ENCODE measurements at regions not wholly inside any gene's neighbourhood (a gene's known extent, or its start where the extent isn't known, plus 50 kb on each side); places are given as distances from the start of the nearest gene placed in this dataset.

DNA sequence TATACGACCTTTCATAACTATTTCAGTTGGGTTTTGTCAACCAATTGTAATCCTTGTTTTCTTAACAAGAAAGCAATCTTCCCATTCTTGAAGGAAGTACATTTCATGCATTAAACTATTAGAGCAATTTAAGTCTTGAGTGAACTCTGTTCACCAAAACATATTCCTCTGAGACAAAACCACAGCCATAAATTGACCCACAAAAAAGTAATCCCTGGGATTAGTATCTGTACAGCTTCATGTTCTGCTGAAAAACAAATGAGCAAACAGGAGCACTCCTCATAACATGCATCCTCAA, 207.0 kb upstream of the PDE5A start:
- Mint-ChIP-seq H3K27me3 (no peaks in the 10 kb centered on the region), H3K36me3 (no peaks in the 10 kb centered on the region), H3K27ac (no peak overlapping the region), H3K4me1 (no peaks in the 10 kb centered on the region), H3K9me3 (peaks cover 0 to 6% (median 1%) of the 10 kb centered on the region in 7 donors), H3K4me3 (no peak overlapping the region)
- ATAC-seq (ENCODE audit: low read depth in 2 of 2), result no peak
- Histone ChIP-seq H3K4me3 (ENCODE audit: low read depth, low read length) (no peak overlapping the region), H3K27me3 (ENCODE audit: control insufficient read depth, insufficient read depth, low read length) (no peaks in the 10 kb centered on the region), H3K27ac (ENCODE audit: insufficient read depth, low read length, poor library complexity, severe bottlenecking) (no peak overlapping the region), H3K4me1 (ENCODE audit: control insufficient read depth, insufficient read depth, low read length, poor library complexity, severe bottlenecking) (no peaks in the 10 kb centered on the region), H3K36me3 (ENCODE audit: control insufficient read depth, insufficient read depth, low read length) (no peaks in the 10 kb centered on the region), H3K9me3 (ENCODE audit: control insufficient read depth in 2 of 2, low read length in 2 of 2) (no peaks in the 10 kb centered on the region)
- no peak for DNase-seq

- Mint-ChIP-seq H3K27me3 (no peaks in the 10 kb centered on the region), H3K36me3 (no peaks in the 10 kb centered on the region), H3K4me1 (no peaks in the 10 kb centered on the region), H3K27ac (no peak overlapping the region), H3K4me3 (no peak overlapping the region), H3K9me3 (peaks cover 0 to 6% (median 1%) of the 10 kb centered on the region in 7 donors)
- no peak for ATAC-seq (ENCODE audit: low read depth in 2 of 2)
- Histone ChIP-seq H3K27me3 (ENCODE audit: control insufficient read depth, insufficient read depth, low read length) (no peaks in the 10 kb centered on the region), H3K4me1 (ENCODE audit: control insufficient read depth, insufficient read depth, low read length, poor library complexity, severe bottlenecking) (no peaks in the 10 kb centered on the region), H3K4me3 (ENCODE audit: low read depth, low read length) (no peak overlapping the region), H3K36me3 (ENCODE audit: control insufficient read depth, insufficient read depth, low read length) (no peaks in the 10 kb centered on the region), H3K27ac (ENCODE audit: insufficient read depth, low read length, poor library complexity, severe bottlenecking) (no peak overlapping the region), H3K9me3 (ENCODE audit: control insufficient read depth in 2 of 2, low read length in 2 of 2) (no peaks in the 10 kb centered on the region)
- no peak for DNase-seq
These were observed 206.5 kb upstream of the PDE5A start for GRCh38 chr4:119834906-119835612.

- no peak for ATAC-seq (ENCODE audit: low read depth in 2 of 2)
- DNase-seq, result no peak
These were observed 205.0 kb upstream of the PDE5A start for GRCh38 chr4:119833611-119834010.

DNA sequence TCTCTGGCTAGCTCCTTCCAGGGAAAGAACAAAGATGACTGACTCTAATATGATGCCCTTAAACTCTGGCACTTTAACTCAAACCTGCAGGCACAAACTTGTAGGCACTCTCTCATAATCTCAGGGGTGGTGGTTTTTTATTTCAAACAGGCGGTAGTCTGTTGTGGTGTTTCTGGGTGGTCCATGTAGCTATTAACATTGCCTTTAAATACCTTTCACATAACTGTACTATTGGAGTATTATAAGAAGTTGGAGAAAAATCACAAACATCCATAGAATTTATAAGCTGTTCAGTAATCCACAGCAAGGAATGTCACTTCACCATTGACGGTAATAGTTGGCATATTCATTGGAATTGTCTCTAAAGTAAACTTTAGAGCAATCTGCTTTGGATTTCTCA, 204.2 kb upstream of the PDE5A start:
- Mint-ChIP-seq H3K36me3 (no peaks in the 10 kb centered on the region), H3K9me3 (peaks cover 0 to 8% (median 1%) of the 10 kb centered on the region in 7 donors), H3K27me3 (no peaks in the 10 kb centered on the region), H3K4me3 (no peak overlapping the region), H3K27ac (no peak overlapping the region), H3K4me1 (no peaks in the 10 kb centered on the region)
- H3K27me3 ChIP-seq (ENCODE audit: control insufficient read depth, insufficient read depth, low read length), result no peaks in the 10 kb centered on the region
- H3K9me3 ChIP-seq (ENCODE audit: control insufficient read depth in 2 of 2, low read length in 2 of 2), result no peaks in the 10 kb centered on the region
- no peaks in the 10 kb centered on the region for H3K4me1 ChIP-seq (ENCODE audit: control insufficient read depth, insufficient read depth, low read length, poor library complexity, severe bottlenecking)
- no peaks in the 10 kb centered on the region for H3K36me3 ChIP-seq (ENCODE audit: control insufficient read depth, insufficient read depth, low read length)
- ATAC-seq (ENCODE audit: low read depth in 2 of 2) (no peak), DNase-seq (no peak)
- H3K4me3 ChIP-seq (ENCODE audit: low read depth, low read length), result no peak overlapping the region
- no peak overlapping the region for H3K27ac ChIP-seq (ENCODE audit: insufficient read depth, low read length, poor library complexity, severe bottlenecking)

More at GRCh38 chr4:119833611-119834010, 205.0 kb upstream of the PDE5A start:
- Mint-ChIP-seq H3K9me3 (peaks cover 0 to 8% (median 4%) of the 10 kb centered on the region in 7 donors), H3K4me3 (no peak overlapping the region), H3K4me1 (no peaks in the 10 kb centered on the region), H3K36me3 (no peaks in the 10 kb centered on the region), H3K27me3 (no peaks in the 10 kb centered on the region), H3K27ac (no peak overlapping the region)
- Histone ChIP-seq H3K9me3 (ENCODE audit: control insufficient read depth in 2 of 2, low read length in 2 of 2) (no peaks in the 10 kb centered on the region), H3K27me3 (ENCODE audit: control insufficient read depth, insufficient read depth, low read length) (no peaks in the 10 kb centered on the region), H3K27ac (ENCODE audit: insufficient read depth, low read length, poor library complexity, severe bottlenecking) (no peak overlapping the region), H3K4me1 (ENCODE audit: control insufficient read depth, insufficient read depth, low read length, poor library complexity, severe bottlenecking) (no peaks in the 10 kb centered on the region), H3K4me3 (ENCODE audit: low read depth, low read length) (no peak overlapping the region), H3K36me3 (ENCODE audit: control insufficient read depth, insufficient read depth, low read length) (no peaks in the 10 kb centered on the region)

DNA sequence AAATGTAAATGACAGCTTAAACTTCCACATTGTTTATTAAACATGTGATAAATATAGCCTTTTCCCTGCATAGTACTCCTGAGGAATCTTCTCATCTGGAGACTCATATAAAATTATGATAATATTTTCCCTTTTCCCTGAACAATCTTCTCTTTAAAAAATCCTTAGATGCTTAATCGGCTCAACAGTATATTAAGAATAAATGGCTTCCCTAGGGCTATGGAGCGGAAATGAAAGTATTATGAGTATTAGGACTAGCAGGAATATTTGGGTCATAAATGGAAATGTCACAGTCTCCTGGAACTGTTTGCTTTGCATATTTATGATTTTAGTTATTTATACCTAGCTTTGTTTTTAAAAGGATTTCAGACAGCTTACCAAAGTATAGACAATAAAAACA, 200.7 kb upstream of the PDE5A start:
- Histone ChIP-seq H3K36me3 (ENCODE audit: control insufficient read depth, insufficient read depth, low read length) (no peaks in the 10 kb centered on the region), H3K4me1 (ENCODE audit: control insufficient read depth, insufficient read depth, low read length, poor library complexity, severe bottlenecking) (no peaks in the 10 kb centered on the region), H3K9me3 (ENCODE audit: control insufficient read depth in 2 of 2, low read length in 2 of 2) (no peaks in the 10 kb centered on the region), H3K4me3 (ENCODE audit: low read depth, low read length) (no peak overlapping the region), H3K27ac (ENCODE audit: insufficient read depth, low read length, poor library complexity, severe bottlenecking) (no peak overlapping the region), H3K27me3 (ENCODE audit: control insufficient read depth, insufficient read depth, low read length) (no peaks in the 10 kb centered on the region)
- no peak overlapping the region for H3K4me3 Mint-ChIP-seq
- peaks cover 4% of the 10 kb centered on the region for H3K27me3 Mint-ChIP-seq
- H3K4me1 Mint-ChIP-seq, result no peaks in the 10 kb centered on the region
- H3K36me3 Mint-ChIP-seq, result no peaks in the 10 kb centered on the region
- no peak for DNase-seq
- ATAC-seq (ENCODE audit: low read depth in 2 of 2), result no peak
- peaks cover 0 to 3% (median 1%) of the 10 kb centered on the region in 7 donors for H3K9me3 Mint-ChIP-seq
- H3K27ac Mint-ChIP-seq, result no peak overlapping the region

GRCh38 chr4:119825696-119826095, 197.1 kb upstream of the PDE5A start:
- no peak for DNase-seq

DNA sequence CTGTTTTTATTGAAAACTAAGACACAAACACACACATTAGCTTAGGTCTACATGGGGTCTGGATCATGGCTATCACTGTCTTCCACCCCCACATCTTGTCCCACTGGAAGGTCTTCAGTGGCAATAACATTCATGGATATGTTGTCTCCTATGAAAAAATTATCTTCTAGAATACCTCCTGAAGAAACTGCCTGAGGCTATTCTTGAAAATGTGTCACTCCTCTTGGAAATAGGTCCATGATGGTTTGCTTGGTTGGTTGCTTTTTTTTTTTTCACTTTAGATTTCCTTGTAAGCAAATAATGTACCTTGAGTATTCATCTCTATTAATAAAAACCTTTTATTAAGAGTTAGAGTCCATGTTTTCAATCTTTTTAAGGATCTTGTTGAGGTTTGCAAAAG, 195.3 kb upstream of the PDE5A start:
- no peaks in the 10 kb centered on the region for H3K27me3 ChIP-seq (ENCODE audit: control insufficient read depth, insufficient read depth, low read length)
- no peak overlapping the region for H3K27ac Mint-ChIP-seq
- no peak for ATAC-seq (ENCODE audit: low read depth in 2 of 2)

More at GRCh38 chr4:119825696-119826095, 197.1 kb upstream of the PDE5A start:
- Histone ChIP-seq H3K27me3 (ENCODE audit: control insufficient read depth, insufficient read depth, low read length) (no peaks in the 10 kb centered on the region), H3K36me3 (ENCODE audit: control insufficient read depth, insufficient read depth, low read length) (no peaks in the 10 kb centered on the region), H3K4me1 (ENCODE audit: control insufficient read depth, insufficient read depth, low read length, poor library complexity, severe bottlenecking) (no peaks in the 10 kb centered on the region), H3K4me3 (ENCODE audit: low read depth, low read length) (no peak overlapping the region), H3K27ac (ENCODE audit: insufficient read depth, low read length, poor library complexity, severe bottlenecking) (no peak overlapping the region), H3K9me3 (ENCODE audit: control insufficient read depth in 2 of 2, low read length in 2 of 2) (no peaks in the 10 kb centered on the region)
- Mint-ChIP-seq H3K4me3 (no peak overlapping the region), H3K27ac (no peak overlapping the region), H3K36me3 (no peaks in the 10 kb centered on the region), H3K27me3 (peaks cover 4% of the 10 kb centered on the region), H3K4me1 (no peaks in the 10 kb centered on the region), H3K9me3 (peaks cover 0 to 3% (median 0%) of the 10 kb centered on the region in 7 donors)
- no peak for ATAC-seq (ENCODE audit: low read depth in 2 of 2)

DNA sequence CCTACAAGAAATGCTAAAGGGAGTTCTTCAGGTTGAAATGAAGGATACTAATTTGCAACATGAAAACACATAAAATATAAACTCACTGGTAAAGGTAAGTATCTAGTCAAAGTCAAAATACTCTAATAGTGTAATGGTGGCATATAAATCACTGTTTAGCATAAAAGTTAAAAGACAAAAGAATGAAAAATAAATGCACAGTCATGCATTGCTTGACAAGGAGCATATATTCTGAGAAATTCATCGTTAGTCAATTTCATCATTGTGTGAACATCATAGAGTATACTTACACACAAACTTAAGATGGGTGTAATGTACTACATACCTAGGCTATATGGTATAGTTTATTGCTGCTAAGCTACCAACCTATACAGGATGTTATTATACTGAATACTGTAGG, 194.4 kb upstream of the PDE5A start:
- ATAC-seq (ENCODE audit: low read depth in 2 of 2), result no peak
- peaks cover 0 to 3% (median 0%) of the 10 kb centered on the region in 7 donors for H3K9me3 Mint-ChIP-seq

More for the DNA sequence above, 195.3 kb upstream of the PDE5A start:
- Mint-ChIP-seq H3K4me3 (no peak overlapping the region), H3K9me3 (peaks cover 0 to 2% (median 0%) of the 10 kb centered on the region in 7 donors), H3K4me1 (no peaks in the 10 kb centered on the region), H3K36me3 (no peaks in the 10 kb centered on the region), H3K27me3 (peaks cover 4% of the 10 kb centered on the region)
- Histone ChIP-seq H3K27ac (ENCODE audit: insufficient read depth, low read length, poor library complexity, severe bottlenecking) (no peak overlapping the region), H3K36me3 (ENCODE audit: control insufficient read depth, insufficient read depth, low read length) (no peaks in the 10 kb centered on the region), H3K4me1 (ENCODE audit: control insufficient read depth, insufficient read depth, low read length, poor library complexity, severe bottlenecking) (no peaks in the 10 kb centered on the region), H3K4me3 (ENCODE audit: low read depth, low read length) (no peak overlapping the region), H3K9me3 (ENCODE audit: control insufficient read depth in 2 of 2, low read length in 2 of 2) (no peaks in the 10 kb centered on the region)
- no peak for DNase-seq

More for the DNA sequence above, 194.4 kb upstream of the PDE5A start:
- H3K4me3 ChIP-seq (ENCODE audit: low read depth, low read length), result no peak overlapping the region
- H3K27ac ChIP-seq (ENCODE audit: insufficient read depth, low read length, poor library complexity, severe bottlenecking), result no peak overlapping the region
- Mint-ChIP-seq H3K27ac (no peak overlapping the region), H3K27me3 (peaks cover 4% of the 10 kb centered on the region), H3K36me3 (no peaks in the 10 kb centered on the region), H3K4me3 (no peak overlapping the region), H3K4me1 (no peaks in the 10 kb centered on the region)
- H3K27me3 ChIP-seq (ENCODE audit: control insufficient read depth, insufficient read depth, low read length), result no peaks in the 10 kb centered on the region
- H3K36me3 ChIP-seq (ENCODE audit: control insufficient read depth, insufficient read depth, low read length), result no peaks in the 10 kb centered on the region
- H3K4me1 ChIP-seq (ENCODE audit: control insufficient read depth, insufficient read depth, low read length, poor library complexity, severe bottlenecking), result no peaks in the 10 kb centered on the region
- DNase-seq, result no peak
- H3K9me3 ChIP-seq (ENCODE audit: control insufficient read depth in 2 of 2, low read length in 2 of 2), result no peaks in the 10 kb centered on the region
